NT2/D1 (cell line): ENCODE measurements at regions not wholly inside any gene's neighbourhood (a gene's known extent, or its start where the extent isn't known, plus 50 kb on each side); places are given as distances from the start of the nearest gene placed in this dataset.

Experiments
- YY1 ChIP-seq: IDR thresholded peaks from 2 replicates; pipeline ENCODE4 v1.6.1; 2011; ENCODE audit not compliant: insufficient read length, insufficient read depth
- ZNF274 ChIP-seq: IDR thresholded peaks from 2 replicates; pipeline ENCODE4 v1.6.1; 2011; ENCODE audit warnings: mild to moderate bottlenecking, low read depth, low read length

GRCh38 chr13:74256969-74257368, 122.8 kb upstream of the KLF12 start:
- TF ChIP-seq YY1 (no peak), ZNF274 (no peak)
